Heart left ventricle (tissue), 13 donors: ENCODE measurements at regions not wholly inside any gene's neighbourhood (a gene's known extent, or its start where the extent isn't known, plus 50 kb on each side); places are given as distances from the start of the nearest gene placed in this dataset.

Experiments
- CTCF ChIP-seq, 12 donors: fragments of 200-600 bp; sonication (generic) in 4 of 12; IDR thresholded peaks; one replicate each; pipeline versions ENCODE4 v1.5.0 to v1.8.0; 2018 to 2022; ENCODE audit warnings: antibody characterized with exemption in 12 of 12, mild to moderate bottlenecking in 5 of 12
- POLR2A ChIP-seq, 2 donors: fragments of 450-650 bp; IDR thresholded peaks; one replicate each; pipeline ENCODE4 v1.6.1; 2017; ENCODE audit warnings: antibody characterized with exemption in 2 of 2, mild to moderate bottlenecking in 2 of 2, moderate library complexity in 2 of 2
- donor health status: ischemic (EF 13 %, LVEDD 7.1; RV severe dilation, severe dysfunction).
- donor health status: DM: no; HTN: yes; CAD: no.
- donor health status: DM: no; HTN: no; CAD: no.
- donor health status: ischemic (EF 25% LVEDD 6.9; RV normal size, moderate dysfunction).
- donor health status: ischemic (EF 25% LVEDD 5.7; RV mildly dilated, moderate dysfunction).
- donor health status: ischemic (EF 35%, LVEDD 5.7; RV mildly dilated, moderate dysfunction).
- donor health status: nonischemic (EF 11% LVEDD 7.7; RV severe dilation, severe dysfunction).
- donor health status: DM: yes; HTN: yes; CAD: no.
- donor health status: PGD.
- donor health status: ischemic (EF 29% LVEDD 5.4; RV normal size, mild dysfunction).
- donor health status: nonischemic (EF 23%, LVEDD 6.1; RV moderate dilation, normal function).

GRCh38 chr13:86714495-86714894 lies 915.3 kb upstream of the SLITRK6 start:
- no peak for TF ChIP-seq CTCF (IDR thresholded peaks at IDR 0.05)
- TF ChIP-seq POLR2A (IDR thresholded peaks at IDR 0.05): no peak
